ENCODE measurements at regions not wholly inside any gene's neighbourhood (a gene's known extent, or its start where the extent isn't known, plus 50 kb on each side); places are given as distances from the start of the nearest gene placed in this dataset.

DNA sequence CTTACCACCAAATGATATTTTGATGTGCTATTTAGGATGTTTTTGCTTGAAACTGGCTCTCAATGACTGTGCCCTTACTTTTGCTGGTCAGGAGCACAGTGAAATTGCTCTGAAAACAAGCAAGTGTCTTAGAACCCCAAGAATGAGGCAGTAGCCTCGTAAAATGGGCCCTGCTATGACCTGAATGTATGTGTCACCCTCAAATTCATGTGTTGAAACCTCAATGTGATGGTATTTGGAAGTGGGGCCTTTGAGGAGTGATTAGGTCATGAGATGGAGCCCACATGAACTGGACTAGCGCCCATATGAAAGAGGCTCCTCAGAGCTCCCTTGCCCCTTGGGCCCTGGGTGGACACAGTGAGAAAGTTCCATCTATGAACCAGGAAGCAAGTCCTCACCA is 155.2 kb downstream of the ZIC5 start:
- Histone ChIP-seq H3K4me3 (ENCODE audit: low read length) (no peak overlapping the region), H3K27ac (ENCODE audit: low read length) (no peak overlapping the region), H3K4me2 (ENCODE audit: low read length) (no peak overlapping the region), H3K27me3 (ENCODE audit: low read depth, low read length) (peaks cover 10% of the 10 kb centered on the region; the same call in 1 of the 2 replicates), H4K20me1 (ENCODE audit: insufficient read depth, low read length) (no peaks in the 10 kb centered on the region), H3K4me1 (ENCODE audit: low read length) (0 out of 2 replicates have a peak, but pooled peaks cover 3% of the 10 kb centered on the region), H2AFZ (ENCODE audit: low read depth, low read length) (no peak overlapping the region), H3K9me3 (ENCODE audit: insufficient read depth, low read length) (no peaks in the 10 kb centered on the region), H3K79me2 (ENCODE audit: low read length) (no peaks in the 10 kb centered on the region), H3K9ac (ENCODE audit: low read length) (no peak overlapping the region), H3K36me3 (replicated peaks; ENCODE audit: low read depth, low read length) (no peaks in the 10 kb centered on the region)
- TF ChIP-seq, protein P1, sequence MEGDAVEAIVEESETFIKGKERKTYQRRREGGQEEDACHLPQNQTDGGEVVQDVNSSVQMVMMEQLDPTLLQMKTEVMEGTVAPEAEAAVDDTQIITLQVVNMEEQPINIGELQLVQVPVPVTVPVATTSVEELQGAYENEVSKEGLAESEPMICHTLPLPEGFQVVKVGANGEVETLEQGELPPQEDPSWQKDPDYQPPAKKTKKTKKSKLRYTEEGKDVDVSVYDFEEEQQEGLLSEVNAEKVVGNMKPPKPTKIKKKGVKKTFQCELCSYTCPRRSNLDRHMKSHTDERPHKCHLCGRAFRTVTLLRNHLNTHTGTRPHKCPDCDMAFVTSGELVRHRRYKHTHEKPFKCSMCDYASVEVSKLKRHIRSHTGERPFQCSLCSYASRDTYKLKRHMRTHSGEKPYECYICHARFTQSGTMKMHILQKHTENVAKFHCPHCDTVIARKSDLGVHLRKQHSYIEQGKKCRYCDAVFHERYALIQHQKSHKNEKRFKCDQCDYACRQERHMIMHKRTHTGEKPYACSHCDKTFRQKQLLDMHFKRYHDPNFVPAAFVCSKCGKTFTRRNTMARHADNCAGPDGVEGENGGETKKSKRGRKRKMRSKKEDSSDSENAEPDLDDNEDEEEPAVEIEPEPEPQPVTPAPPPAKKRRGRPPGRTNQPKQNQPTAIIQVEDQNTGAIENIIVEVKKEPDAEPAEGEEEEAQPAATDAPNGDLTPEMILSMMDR (IDR thresholded peaks at IDR 0.05; ENCODE audit: low read depth, low read length) = no peak
- TF ChIP-seq EZH2phosphoT487 (IDR thresholded peaks at IDR 0.05; ENCODE audit: low read depth) = no peak

DNA sequence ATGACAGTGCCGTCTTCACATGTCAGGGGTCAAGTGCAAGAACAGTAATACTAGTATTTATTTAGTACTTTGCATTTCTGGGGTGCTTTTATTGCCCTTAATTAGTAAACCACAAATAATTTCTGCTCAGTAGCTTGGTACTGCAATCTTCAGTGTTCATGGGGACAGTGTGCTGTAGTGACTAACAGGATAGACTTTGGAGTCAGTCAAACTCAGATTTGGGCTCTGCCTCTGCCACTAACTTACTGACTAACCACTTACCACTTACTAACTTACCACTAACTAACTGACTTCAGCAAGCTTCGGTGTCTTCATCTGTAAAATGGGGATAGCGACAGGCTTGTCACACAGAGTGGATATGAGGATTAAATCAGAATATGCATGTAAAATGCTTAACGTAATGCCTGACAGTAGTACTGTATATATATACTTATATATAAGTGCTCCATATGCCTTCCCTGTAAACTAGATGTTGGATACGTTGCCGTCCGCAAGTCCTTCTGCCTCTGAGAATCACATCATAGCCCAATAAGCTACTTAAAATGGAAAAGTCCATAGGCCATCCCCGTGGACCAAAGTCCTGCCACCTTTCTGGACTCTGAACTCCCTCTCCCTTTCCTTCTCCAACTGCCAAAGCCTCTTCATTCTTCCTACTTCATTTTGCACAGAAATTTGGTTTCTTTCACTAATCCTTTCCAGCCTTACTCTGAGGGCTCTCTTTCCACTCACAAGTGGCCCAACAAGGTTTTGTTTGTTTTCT is 158.1 kb downstream of the ZIC5 start:
- Histone ChIP-seq H3K36me3 (replicated peaks; ENCODE audit: low read depth, low read length) (no peaks in the 10 kb centered on the region), H3K27ac (ENCODE audit: low read length) (no peak overlapping the region), H3K4me3 (ENCODE audit: low read length) (no peak overlapping the region), H3K9ac (ENCODE audit: low read length) (no peak overlapping the region), H3K9me3 (ENCODE audit: insufficient read depth, low read length) (no peaks in the 10 kb centered on the region), H2AFZ (ENCODE audit: low read depth, low read length) (no peak overlapping the region), H4K20me1 (ENCODE audit: insufficient read depth, low read length) (no peaks in the 10 kb centered on the region), H3K79me2 (ENCODE audit: low read length) (no peaks in the 10 kb centered on the region), H3K4me2 (ENCODE audit: low read length) (no peak overlapping the region), H3K4me1 (ENCODE audit: low read length) (0 out of 2 replicates have a peak, but pooled peaks cover 3% of the 10 kb centered on the region), H3K27me3 (ENCODE audit: low read depth, low read length) (peaks cover 10% of the 10 kb centered on the region; the same call in 1 of the 2 replicates)
- TF ChIP-seq EZH2phosphoT487 (IDR thresholded peaks at IDR 0.05; ENCODE audit: low read depth) = no peak
- TF ChIP-seq, protein P1 (IDR thresholded peaks at IDR 0.05; ENCODE audit: low read depth, low read length) = no peak

DNA sequence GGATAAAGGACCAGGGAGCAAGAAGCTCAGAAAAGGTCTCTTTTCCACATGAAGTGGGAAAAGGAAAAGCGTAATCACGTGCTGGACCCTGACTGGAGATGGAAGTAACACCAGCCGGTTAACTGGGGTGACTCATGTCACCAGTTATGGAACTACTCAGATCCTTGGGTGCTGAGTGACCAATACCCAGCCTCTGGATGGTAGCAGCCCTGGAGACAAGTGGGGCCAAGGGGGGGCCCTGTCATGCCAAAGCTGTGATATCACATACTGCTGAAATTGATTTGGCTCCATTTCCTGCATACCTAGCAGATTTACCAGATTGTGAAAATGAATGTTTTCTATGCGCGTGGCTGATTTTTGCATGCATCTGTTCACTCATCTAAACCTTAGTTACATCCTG is 158.9 kb downstream of the ZIC5 start:
- no peaks in the 10 kb centered on the region for H3K36me3 ChIP-seq (replicated peaks; ENCODE audit: low read depth, low read length)
- no peaks in the 10 kb centered on the region for H3K79me2 ChIP-seq (ENCODE audit: low read length)
- H3K9me3 ChIP-seq (ENCODE audit: insufficient read depth, low read length) = no peaks in the 10 kb centered on the region
- no peak overlapping the region for H3K4me3 ChIP-seq (ENCODE audit: low read length)
- no peak for TF ChIP-seq EZH2phosphoT487 (IDR thresholded peaks at IDR 0.05; ENCODE audit: low read depth)
- TF ChIP-seq, protein P1 (IDR thresholded peaks at IDR 0.05; ENCODE audit: low read depth, low read length) = no peak
- H2AFZ ChIP-seq (ENCODE audit: low read depth, low read length) = no peak overlapping the region
- H3K27me3 ChIP-seq (ENCODE audit: low read depth, low read length) = peaks cover 10% of the 10 kb centered on the region; the same call in 1 of the 2 replicates
- H3K4me1 ChIP-seq (ENCODE audit: low read length) = no peaks in the 10 kb centered on the region
- no peaks in the 10 kb centered on the region for H4K20me1 ChIP-seq (ENCODE audit: insufficient read depth, low read length)
- no peak overlapping the region for H3K27ac ChIP-seq (ENCODE audit: low read length)
- no peak overlapping the region for H3K9ac ChIP-seq (ENCODE audit: low read length)
- no peak overlapping the region for H3K4me2 ChIP-seq (ENCODE audit: low read length)

DNA sequence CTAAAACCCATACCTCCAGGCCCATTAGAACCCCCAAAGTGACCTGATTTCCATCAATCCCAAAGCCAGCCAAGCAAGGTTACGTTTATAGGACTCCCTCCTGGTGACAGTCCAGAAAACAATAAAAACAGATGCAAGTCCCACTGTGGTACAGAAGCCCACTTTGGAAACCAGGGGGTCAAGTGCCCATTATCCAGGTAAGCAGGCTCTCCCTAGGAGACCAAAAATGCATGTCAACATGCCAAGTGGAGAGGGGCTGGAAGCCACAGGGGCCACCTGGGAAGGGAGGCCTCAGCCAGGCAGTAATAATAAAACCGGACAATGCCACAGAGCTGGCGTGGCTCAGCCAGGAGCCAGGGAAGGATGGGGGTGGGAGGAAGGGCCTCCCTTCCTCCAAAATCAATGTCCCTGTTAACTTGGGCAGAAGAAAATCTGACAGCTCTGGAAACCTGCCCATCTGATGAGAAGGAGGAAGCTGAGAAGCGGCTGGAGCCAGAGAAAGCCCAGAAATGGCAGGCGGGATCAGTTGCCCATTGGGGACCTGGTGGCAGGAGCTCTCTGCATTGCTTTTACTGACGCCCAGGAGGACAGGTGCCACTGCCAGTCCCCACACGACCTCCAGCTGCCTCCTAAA is 160.4 kb downstream of the ZIC5 start:
- H3K4me2 ChIP-seq (ENCODE audit: low read length) = no peak overlapping the region
- TF ChIP-seq, protein P1 (IDR thresholded peaks at IDR 0.05; ENCODE audit: low read depth, low read length) = no peak
- TF ChIP-seq EZH2phosphoT487 (IDR thresholded peaks at IDR 0.05; ENCODE audit: low read depth) = no peak
- H3K9me3 ChIP-seq (ENCODE audit: insufficient read depth, low read length) = no peaks in the 10 kb centered on the region
- no peak overlapping the region for H3K27ac ChIP-seq (ENCODE audit: low read length)
- H4K20me1 ChIP-seq (ENCODE audit: insufficient read depth, low read length) = no peaks in the 10 kb centered on the region
- no peaks in the 10 kb centered on the region for H3K79me2 ChIP-seq (ENCODE audit: low read length)
- H3K27me3 ChIP-seq (ENCODE audit: low read depth, low read length) = peaks cover 10% of the 10 kb centered on the region; the same call in 1 of the 2 replicates
- no peak overlapping the region for H2AFZ ChIP-seq (ENCODE audit: low read depth, low read length)
- H3K4me3 ChIP-seq (ENCODE audit: low read length) = no peak overlapping the region
- H3K36me3 ChIP-seq (replicated peaks; ENCODE audit: low read depth, low read length) = no peaks in the 10 kb centered on the region
- no peaks in the 10 kb centered on the region for H3K4me1 ChIP-seq (ENCODE audit: low read length)
- no peak overlapping the region for H3K9ac ChIP-seq (ENCODE audit: low read length)
